ENCODE measurements at regions not wholly inside any gene's neighbourhood (a gene's known extent, or its start where the extent isn't known, plus 50 kb on each side); places are given as distances from the start of the nearest gene placed in this dataset.

DNA sequence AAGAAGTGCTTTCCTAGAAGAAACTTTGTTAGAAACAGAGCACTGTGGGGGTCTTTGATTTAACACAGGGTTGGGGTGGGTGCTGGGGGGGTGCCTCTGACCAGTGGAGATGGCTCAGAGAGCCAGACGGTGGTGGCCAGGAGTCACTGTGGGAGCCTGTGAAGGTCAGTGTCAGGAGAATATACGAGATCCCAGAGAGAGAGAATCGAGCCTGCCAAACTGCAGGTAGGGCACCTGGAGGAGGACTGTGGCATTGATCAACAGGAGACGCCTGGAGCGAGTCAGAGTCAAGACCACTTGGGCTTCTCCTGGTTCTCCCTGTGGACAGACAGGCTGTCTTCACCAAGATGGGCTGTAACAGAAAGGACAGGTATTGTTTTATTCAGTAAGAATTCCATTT lies 136.5 kb upstream of the TWIST2 start:
- no peak overlapping the region for H3K4me3 ChIP-seq (ENCODE audit: low read length)
- H3K9ac ChIP-seq (ENCODE audit: low read length): no peak overlapping the region
- no peaks in the 10 kb centered on the region for H3K36me3 ChIP-seq (ENCODE audit: control insufficient read depth, insufficient read depth, low read length, severe bottlenecking)
- H3K27me3 ChIP-seq (replicated peaks; ENCODE audit: control insufficient read depth, insufficient read depth, low read length): no peaks in the 10 kb centered on the region
- DNase-seq (ENCODE audit: low read depth): no peak
- no peaks in the 10 kb centered on the region for H3K9me3 ChIP-seq (ENCODE audit: control insufficient read depth, low read length)
- peaks cover 38% of the 10 kb centered on the region for H3K4me1 ChIP-seq (ENCODE audit: control insufficient read depth, insufficient read depth, low read length)

- Histone ChIP-seq H3K9ac (ENCODE audit: low read length) (no peak overlapping the region), H3K36me3 (ENCODE audit: control insufficient read depth, insufficient read depth, low read length, severe bottlenecking) (no peaks in the 10 kb centered on the region), H3K4me3 (ENCODE audit: low read length) (no peak overlapping the region), H3K9me3 (ENCODE audit: control insufficient read depth, low read length) (no peaks in the 10 kb centered on the region), H3K27me3 (replicated peaks; ENCODE audit: control insufficient read depth, insufficient read depth, low read length) (no peaks in the 10 kb centered on the region), H3K4me1 (ENCODE audit: control insufficient read depth, insufficient read depth, low read length) (peaks cover 38% of the 10 kb centered on the region)
- DNase-seq (ENCODE audit: low read depth): no peak
Observed at GRCh38 chr2:238712011-238712410, 135.9 kb upstream of the TWIST2 start.

- no peak for DNase-seq (ENCODE audit: low read depth)
- Histone ChIP-seq H3K9ac (ENCODE audit: low read length) (no peak overlapping the region), H3K4me3 (ENCODE audit: low read length) (no peak overlapping the region)
Observed at GRCh38 chr2:238713198-238713826, 134.6 kb upstream of the TWIST2 start.

DNA sequence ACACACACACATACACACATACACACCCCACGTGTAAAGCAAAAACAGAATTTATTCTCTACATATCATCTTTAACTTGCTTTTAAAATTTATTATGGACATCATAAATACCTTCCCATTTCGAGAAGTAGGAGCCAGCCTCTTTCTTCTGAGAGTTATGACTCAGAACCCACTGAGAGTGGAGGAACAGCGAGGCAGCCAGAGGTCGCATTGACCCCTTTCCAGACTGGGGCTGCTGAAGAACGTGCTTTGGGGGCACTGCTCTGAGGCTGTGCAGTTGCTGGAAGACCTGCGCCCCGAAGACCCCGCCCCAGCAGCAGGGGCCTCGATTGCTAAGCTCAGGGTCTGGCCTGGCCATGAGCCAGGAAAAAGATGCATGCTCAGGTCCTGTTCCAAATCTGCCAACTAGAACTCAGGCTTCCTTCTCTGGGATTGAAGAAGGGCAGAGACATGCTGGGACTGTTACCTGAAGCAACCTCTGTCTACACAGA lies 133.8 kb upstream of the TWIST2 start:
- Histone ChIP-seq H3K4me3 (ENCODE audit: low read length) (peak overlapping the region; percentile 31), H3K9ac (ENCODE audit: low read length) (peak overlapping the region; percentile 50), H3K36me3 (ENCODE audit: control insufficient read depth, insufficient read depth, low read length, severe bottlenecking) (no peaks in the 10 kb centered on the region), H3K4me1 (ENCODE audit: control insufficient read depth, insufficient read depth, low read length) (peaks cover 31% of the 10 kb centered on the region), H3K27me3 (replicated peaks; ENCODE audit: control insufficient read depth, insufficient read depth, low read length) (no peaks in the 10 kb centered on the region), H3K9me3 (ENCODE audit: control insufficient read depth, low read length) (no peaks in the 10 kb centered on the region)
- no peak for DNase-seq (ENCODE audit: low read depth)

More at GRCh38 chr2:238713198-238713826, 134.6 kb upstream of the TWIST2 start:
- Histone ChIP-seq H3K27me3 (replicated peaks; ENCODE audit: control insufficient read depth, insufficient read depth, low read length) (no peaks in the 10 kb centered on the region), H3K36me3 (ENCODE audit: control insufficient read depth, insufficient read depth, low read length, severe bottlenecking) (no peaks in the 10 kb centered on the region), H3K9me3 (ENCODE audit: control insufficient read depth, low read length) (no peaks in the 10 kb centered on the region), H3K4me1 (ENCODE audit: control insufficient read depth, insufficient read depth, low read length) (peaks cover 38% of the 10 kb centered on the region)

DNA sequence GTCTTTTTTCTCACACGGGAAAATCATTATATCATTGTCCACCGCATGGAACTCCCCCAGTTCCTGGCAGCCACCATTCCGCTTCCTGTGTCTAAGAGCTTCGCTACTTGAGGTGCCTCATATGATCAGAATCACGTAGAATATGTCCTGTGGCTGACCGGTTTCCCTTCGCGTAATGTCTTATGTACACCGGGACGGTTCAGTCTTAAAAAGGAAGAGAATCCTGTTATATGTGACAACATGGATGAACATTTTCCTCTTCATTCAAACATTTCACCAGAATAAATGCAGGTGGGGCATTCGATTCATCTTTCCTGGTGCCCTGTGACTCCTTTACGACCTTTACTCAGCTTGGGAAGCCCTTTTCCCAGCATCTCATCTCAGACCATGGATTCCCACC lies 131.7 kb upstream of the TWIST2 start:
- no peaks in the 10 kb centered on the region for H3K36me3 ChIP-seq (ENCODE audit: control insufficient read depth, insufficient read depth, low read length, severe bottlenecking)
- no peak overlapping the region for H3K9ac ChIP-seq (ENCODE audit: low read length)
- DNase-seq (ENCODE audit: low read depth): no peak
- H3K4me1 ChIP-seq (ENCODE audit: control insufficient read depth, insufficient read depth, low read length): peaks cover 11% of the 10 kb centered on the region
- H3K9me3 ChIP-seq (ENCODE audit: control insufficient read depth, low read length): no peaks in the 10 kb centered on the region
- H3K27me3 ChIP-seq (replicated peaks; ENCODE audit: control insufficient read depth, insufficient read depth, low read length): no peaks in the 10 kb centered on the region
- no peak overlapping the region for H3K4me3 ChIP-seq (ENCODE audit: low read length)

- no peaks in the 10 kb centered on the region for H3K27me3 ChIP-seq (replicated peaks; ENCODE audit: control insufficient read depth, insufficient read depth, low read length)
- H3K36me3 ChIP-seq (ENCODE audit: control insufficient read depth, insufficient read depth, low read length, severe bottlenecking): no peaks in the 10 kb centered on the region
- H3K4me3 ChIP-seq (ENCODE audit: low read length): no peak overlapping the region
- H3K9ac ChIP-seq (ENCODE audit: low read length): no peak overlapping the region
- no peak for DNase-seq (ENCODE audit: low read depth)
- no peaks in the 10 kb centered on the region for H3K9me3 ChIP-seq (ENCODE audit: control insufficient read depth, low read length)
- peaks cover 11% of the 10 kb centered on the region for H3K4me1 ChIP-seq (ENCODE audit: control insufficient read depth, insufficient read depth, low read length)
Observed at GRCh38 chr2:238716585-238716984, 131.3 kb upstream of the TWIST2 start.

DNA sequence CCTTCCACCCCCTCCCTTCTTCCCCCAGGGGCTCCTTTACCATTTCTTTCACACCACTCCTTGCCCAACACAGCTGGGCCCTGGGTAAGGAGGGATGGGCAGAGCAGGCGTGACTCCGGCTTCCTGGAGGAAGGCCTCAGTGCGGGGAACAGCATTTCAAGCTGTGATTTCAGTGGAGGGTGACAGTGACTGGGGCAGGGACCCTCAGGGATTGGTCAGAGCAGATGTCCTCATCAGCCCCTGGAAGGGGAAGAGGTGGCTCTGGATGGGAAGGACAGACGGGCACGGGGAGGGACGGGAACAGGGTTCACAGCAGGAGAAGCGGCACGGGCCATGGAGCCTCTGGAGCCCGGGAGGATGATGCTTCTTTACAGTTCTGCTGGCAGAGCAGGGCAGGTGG lies 130.8 kb upstream of the TWIST2 start:
- Histone ChIP-seq H3K4me3 (ENCODE audit: low read length) (no peak overlapping the region), H3K4me1 (ENCODE audit: control insufficient read depth, insufficient read depth, low read length) (peaks cover 11% of the 10 kb centered on the region), H3K9ac (ENCODE audit: low read length) (no peak overlapping the region), H3K27me3 (replicated peaks; ENCODE audit: control insufficient read depth, insufficient read depth, low read length) (no peaks in the 10 kb centered on the region), H3K9me3 (ENCODE audit: control insufficient read depth, low read length) (no peaks in the 10 kb centered on the region), H3K36me3 (ENCODE audit: control insufficient read depth, insufficient read depth, low read length, severe bottlenecking) (no peaks in the 10 kb centered on the region)
- DNase-seq (ENCODE audit: low read depth): no peak

DNA sequence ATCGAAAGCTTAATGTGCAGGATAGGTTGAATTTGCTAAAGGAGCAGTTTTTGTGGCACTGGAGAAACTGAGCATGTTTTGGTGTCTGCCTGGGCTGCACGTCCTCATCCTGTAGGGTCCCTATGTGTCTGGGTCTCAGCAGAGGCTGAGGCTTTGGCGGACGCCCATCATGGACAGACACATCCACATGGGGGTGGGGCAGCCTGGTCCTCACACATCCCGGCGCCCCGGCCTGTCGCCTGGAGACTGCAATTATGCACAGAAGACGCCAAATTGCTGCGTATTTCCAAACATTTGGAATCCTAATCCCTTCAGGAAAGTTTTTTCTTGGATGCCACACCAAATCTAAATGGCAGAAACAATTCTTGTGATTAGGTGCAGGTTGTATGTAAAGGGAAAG lies 128.2 kb upstream of the TWIST2 start:
- Histone ChIP-seq H3K9ac (ENCODE audit: low read length) (no peak overlapping the region), H3K36me3 (ENCODE audit: control insufficient read depth, insufficient read depth, low read length, severe bottlenecking) (no peaks in the 10 kb centered on the region), H3K4me3 (ENCODE audit: low read length) (no peak overlapping the region), H3K27me3 (replicated peaks; ENCODE audit: control insufficient read depth, insufficient read depth, low read length) (no peaks in the 10 kb centered on the region), H3K4me1 (ENCODE audit: control insufficient read depth, insufficient read depth, low read length) (no peaks in the 10 kb centered on the region), H3K9me3 (ENCODE audit: control insufficient read depth, low read length) (no peaks in the 10 kb centered on the region)
- DNase-seq (ENCODE audit: low read depth): no peak

- no peaks in the 10 kb centered on the region for H3K9me3 ChIP-seq (ENCODE audit: control insufficient read depth, low read length)
- DNase-seq (ENCODE audit: low read depth): peak; percentile 29
- H3K4me3 ChIP-seq (ENCODE audit: low read length): no peak overlapping the region
- no peaks in the 10 kb centered on the region for H3K36me3 ChIP-seq (ENCODE audit: control insufficient read depth, insufficient read depth, low read length, severe bottlenecking)
- H3K9ac ChIP-seq (ENCODE audit: low read length): no peak overlapping the region
- no peaks in the 10 kb centered on the region for H3K27me3 ChIP-seq (replicated peaks; ENCODE audit: control insufficient read depth, insufficient read depth, low read length)
- H3K4me1 ChIP-seq (ENCODE audit: control insufficient read depth, insufficient read depth, low read length): no peaks in the 10 kb centered on the region
Observed at GRCh38 chr2:238720232-238720672, 127.6 kb upstream of the TWIST2 start.

GRCh38 chr2:238722181-238722580 lies 125.7 kb upstream of the TWIST2 start:
- no peaks in the 10 kb centered on the region for H3K27me3 ChIP-seq (replicated peaks; ENCODE audit: control insufficient read depth, insufficient read depth, low read length)
- no peak overlapping the region for H3K9ac ChIP-seq (ENCODE audit: low read length)
- no peak overlapping the region for H3K4me3 ChIP-seq (ENCODE audit: low read length)
- H3K9me3 ChIP-seq (ENCODE audit: control insufficient read depth, low read length): peaks cover 4% of the 10 kb centered on the region
- no peak for DNase-seq (ENCODE audit: low read depth)
- no peaks in the 10 kb centered on the region for H3K36me3 ChIP-seq (ENCODE audit: control insufficient read depth, insufficient read depth, low read length, severe bottlenecking)
- peaks cover 7% of the 10 kb centered on the region for H3K4me1 ChIP-seq (ENCODE audit: control insufficient read depth, insufficient read depth, low read length)

DNA sequence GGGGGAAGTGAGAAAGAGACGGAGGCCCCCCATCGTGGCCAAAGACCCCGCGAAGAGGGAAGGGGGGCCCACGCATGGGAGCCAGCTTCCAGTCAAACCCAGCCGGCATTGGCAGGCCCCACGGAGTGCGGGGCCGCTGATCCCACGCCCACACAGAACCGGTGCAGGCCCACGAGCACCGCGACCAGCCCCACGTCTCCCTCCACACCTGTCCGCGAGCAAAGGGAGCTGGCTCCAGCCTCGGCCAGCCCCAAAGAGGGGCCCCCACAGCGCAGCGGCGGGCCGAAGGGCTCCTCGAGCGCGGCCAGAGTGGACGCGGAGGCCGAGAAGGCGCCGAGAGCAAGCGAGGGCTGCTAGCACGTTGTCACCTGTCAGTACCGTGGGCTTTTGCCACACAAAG lies 125.0 kb upstream of the TWIST2 start:
- Histone ChIP-seq H3K9me3 (ENCODE audit: control insufficient read depth, low read length) (peaks cover 4% of the 10 kb centered on the region), H3K9ac (ENCODE audit: low read length) (no peak overlapping the region), H3K36me3 (ENCODE audit: control insufficient read depth, insufficient read depth, low read length, severe bottlenecking) (no peaks in the 10 kb centered on the region), H3K4me1 (ENCODE audit: control insufficient read depth, insufficient read depth, low read length) (peaks cover 14% of the 10 kb centered on the region), H3K4me3 (ENCODE audit: low read length) (no peak overlapping the region), H3K27me3 (replicated peaks; ENCODE audit: control insufficient read depth, insufficient read depth, low read length) (no peaks in the 10 kb centered on the region)
- no peak for DNase-seq (ENCODE audit: low read depth)

All from adipocyte (in vitro differentiated cells).